DMS79 treated with DMSO at 0.1 percent for 48 hours (cell line): ENCODE measurements at regions not wholly inside any gene's neighbourhood (a gene's known extent, or its start where the extent isn't known, plus 50 kb on each side); places are given as distances from the start of the nearest gene placed in this dataset.

Source experiments
- DNase-seq: peaks from one replicate; lab custom pipeline; 2025; lab: John Stamatoyannopoulos, UW

DNA sequence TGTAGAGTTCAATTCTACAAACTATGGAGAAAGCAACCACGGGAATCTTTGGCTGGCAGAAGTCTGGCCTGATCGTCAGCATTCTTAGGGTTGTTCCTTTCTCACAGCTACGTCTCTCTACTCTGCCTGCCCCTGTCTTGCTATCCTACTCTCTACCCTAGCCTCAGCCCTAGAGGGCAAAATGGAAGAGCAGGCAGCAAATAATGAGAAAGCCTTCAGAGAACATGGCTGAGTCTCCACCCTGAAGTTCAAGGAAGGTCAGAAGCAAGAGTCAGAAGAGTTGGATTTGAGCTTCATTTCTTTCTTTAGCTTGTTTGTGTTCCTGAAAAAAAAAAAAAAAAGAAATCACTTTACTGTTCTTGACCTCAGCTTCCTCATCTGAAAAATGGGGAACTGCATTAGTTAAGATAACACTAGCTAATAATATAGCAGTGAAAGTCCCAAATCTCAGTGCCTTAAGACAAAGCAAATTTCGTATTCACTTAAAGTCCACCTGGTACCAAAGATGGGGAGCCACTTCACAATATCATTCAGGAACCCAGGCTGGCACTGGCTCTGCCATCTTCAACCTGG is 50.2 kb upstream of the CCND2 start:
- no peak for DNase-seq

DNA sequence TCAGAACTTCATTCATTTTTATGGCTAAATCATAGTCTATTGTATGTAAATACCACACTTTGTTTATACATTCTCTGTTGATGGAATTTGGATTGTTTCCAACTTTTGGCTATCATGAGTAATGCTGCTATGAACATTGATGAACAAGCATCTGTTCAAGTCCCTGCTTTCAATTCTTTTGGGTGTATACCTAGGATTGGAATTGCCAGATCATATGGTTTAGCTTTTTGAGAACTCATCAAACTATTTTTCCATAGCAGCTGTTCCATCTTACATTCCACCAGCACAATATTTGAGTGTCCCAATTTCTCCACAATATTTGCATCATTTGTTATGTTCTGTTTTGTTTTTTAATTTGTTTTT is 52.3 kb upstream of the CCND2 start:
- no peak for DNase-seq

DNA sequence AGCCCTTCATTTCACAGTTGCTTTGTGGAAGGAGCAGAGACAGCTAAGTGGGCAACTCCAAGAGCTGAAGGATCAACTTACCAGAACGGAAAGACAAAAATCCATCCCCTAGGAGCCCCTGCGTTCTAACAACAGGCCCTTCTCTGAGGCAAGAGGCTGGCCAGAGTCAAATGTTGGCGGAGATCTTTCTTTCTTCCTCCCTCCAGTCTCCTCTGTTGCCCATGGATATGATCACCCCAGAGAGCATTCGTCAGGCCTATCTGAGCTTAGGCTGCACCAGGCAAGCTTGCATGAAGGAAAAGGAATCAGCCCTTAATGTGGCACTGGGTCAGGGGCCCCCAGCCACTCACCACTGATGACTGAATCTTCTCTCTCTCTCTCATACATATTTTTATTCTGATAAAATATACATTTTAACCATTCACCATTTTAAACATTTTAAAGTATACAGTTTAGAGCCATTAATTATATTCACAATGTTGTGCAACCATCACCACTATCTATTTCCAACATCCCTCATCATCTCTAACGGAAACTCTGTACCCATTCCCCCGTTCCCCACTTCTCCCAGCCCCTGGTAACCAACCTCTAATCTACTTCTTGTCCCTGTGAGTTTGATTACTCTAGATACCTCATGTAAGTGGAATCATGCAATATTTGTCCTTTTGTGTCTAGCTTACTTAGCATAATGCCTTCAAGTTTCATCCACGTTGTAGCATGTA is 52.9 kb upstream of the CCND2 start:
- DNase-seq = no peak

DNA sequence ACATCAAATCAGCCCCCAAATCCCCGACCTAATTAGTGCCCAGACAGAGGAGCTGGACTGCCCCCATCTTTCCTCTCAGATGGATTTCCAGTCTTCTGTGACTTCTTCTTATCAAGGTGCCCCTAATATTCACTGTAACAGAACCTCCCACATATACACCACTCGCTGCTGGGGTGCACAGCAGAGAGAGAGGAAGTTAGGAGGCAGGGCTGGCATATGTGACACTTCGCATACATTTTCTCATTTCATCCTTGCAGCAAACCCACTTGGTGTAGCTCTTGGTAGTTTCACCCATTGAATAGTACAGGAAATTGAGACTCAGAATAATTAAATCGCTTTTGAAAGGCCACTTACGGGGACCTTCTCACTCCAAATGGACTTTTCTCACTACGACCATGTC is 56.5 kb upstream of the CCND2 start:
- no peak for DNase-seq

DNA sequence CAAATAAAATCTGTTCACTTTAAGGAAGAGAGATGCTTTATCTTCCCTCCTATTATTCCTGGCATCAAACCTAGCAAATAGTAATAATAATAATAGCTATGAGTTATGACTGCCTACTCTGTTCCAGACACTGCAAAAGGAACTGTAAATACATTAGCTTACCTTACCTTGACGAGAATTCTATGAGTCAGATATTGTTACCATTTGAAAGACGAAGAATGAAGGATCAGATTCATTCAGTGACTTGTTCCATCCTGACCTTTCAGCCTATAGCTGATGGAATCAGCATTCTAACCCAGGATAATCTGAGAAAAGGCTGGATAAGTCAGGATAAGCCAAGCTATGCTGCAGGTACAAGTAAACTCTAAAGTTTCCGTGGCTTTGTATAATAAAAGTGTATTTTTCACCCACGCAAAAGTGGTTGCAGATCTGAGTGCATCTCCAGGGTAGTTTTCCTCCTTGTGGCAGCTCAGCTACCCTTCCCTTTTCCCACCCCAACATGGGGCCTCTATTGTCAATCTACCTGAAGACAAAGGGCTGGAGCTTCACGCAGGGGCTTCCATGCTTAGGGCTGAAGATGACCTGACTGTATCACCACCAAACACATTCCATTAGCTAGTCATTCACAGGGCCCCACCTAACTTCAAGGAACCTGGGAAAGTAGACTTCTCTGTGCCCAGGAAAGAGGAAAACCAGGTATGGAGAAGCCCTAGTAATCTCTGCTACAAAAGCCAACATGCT is 57.2 kb upstream of the CCND2 start:
- no peak for DNase-seq

DNA sequence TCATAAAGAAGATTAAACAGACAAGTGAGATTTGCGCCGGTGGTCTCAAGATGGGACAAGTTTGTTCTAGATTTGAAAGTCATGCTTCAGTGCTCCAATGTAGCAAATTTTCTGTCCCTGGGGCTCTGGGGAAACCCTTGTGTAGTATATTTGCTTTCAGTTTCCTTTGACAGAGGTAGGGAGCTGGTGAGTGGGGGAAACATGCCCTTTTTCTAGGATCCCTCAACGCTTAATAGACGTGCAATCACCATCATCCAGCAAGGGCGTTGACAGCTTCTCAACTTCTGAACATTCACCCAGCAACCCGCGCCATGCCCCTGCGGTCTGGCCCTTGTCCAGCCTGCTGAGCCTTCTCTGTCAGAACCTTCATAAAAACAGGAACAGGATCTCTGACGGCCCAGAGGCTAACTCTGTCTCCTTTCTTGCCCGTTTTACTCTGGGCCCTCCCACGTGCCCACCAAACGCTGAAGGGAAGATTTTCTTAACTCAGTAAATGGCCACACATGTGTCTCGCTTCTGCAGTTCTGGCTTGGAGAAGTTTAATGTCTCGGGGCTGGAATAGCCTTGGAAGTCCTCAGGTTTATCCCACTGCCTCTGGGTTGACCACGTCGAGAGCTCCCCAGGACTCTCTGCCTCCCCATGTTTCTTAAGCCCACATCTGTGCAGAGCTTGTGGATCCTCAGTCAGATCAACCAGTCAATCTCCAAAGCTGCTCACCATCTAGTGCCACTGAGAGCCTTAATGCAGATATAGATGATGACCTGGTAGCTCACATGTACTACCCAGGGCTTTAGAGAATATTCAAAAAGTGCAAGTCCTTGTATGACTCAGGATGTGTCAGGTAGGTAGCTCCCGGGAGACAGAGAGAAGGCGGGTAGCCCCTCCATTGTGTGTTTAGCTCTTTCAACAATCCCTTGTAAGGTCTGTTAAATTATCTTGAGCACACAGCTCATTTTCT is 58.1 kb upstream of the CCND2 start:
- DNase-seq = no peak

DNA sequence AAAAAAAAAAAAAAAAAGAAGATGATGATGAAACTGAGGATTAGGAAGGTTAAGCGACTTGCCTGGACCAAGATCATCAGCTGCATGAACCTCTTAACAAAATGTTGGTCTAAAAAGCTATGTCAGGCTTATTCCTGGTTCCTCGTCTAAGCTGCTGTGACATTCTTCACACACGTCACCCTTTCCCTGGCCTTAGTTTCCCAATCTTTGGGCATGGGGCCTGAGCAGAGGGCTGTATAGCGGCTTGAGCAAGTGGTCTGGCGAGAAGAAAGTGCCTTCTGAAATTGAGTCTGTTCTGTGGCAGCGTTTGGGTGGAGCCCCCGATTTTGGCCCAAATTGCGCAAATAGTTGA is 58.7 kb upstream of the CCND2 start:
- no peak for DNase-seq

DNA sequence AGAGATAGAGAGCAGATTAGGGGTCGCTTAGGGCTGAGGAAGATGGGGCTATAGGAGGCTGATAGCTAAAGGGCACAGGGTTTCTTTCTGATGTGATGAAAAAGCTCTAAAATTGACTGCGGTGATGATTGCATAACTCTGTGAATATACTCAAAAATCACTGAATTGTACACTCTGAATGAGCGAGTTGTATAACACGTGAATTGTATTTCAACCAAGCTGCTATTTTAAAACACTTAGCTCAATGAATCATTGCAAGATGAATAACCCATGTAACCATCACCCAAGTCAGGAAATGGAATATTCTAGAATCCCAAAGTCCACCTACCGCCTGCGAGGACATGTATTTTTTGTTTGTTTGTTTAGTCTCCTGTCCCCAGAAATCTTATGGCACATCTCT is 60.1 kb upstream of the CCND2 start:
- no peak for DNase-seq

DNA sequence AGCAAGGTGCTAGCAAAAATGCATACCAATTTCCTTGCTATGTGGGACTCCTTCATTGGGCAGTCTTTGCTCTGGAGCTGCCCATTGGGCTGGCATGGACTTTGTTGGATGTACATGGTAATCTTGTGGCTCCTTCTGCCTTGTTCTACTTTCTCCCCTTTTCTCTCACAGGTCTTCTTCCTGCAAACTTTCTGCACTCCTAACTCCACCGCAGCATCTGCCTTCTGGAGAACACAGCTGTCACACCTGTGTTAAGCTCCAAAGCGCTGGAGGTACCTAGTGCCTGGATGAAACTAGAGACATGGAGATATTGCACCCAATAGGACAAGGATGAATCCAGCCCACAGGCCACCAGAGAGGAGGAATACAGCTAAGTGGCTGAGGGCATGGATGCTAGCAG is 60.7 kb upstream of the CCND2 start:
- no peak for DNase-seq

DNA sequence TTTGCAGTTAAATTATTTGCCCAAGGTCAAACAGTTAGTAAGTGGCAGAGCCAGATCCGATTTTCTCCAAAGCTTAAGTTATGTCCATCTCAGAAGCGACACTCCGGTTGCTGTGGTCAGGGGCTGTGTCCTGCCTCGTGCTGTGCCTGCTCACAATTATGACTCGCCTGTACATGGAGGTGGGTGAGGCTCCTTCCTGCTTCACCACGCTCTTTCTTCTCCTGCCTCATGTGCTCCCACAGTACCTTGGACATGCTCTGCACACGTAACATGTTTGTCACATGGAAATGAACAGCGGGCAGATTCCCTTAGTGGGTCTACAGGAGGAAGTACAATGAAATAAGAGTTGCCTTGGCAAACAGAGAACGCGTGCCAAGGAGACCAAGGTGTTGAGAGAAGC is 62.2 kb upstream of the CCND2 start:
- no peak for DNase-seq

DNA sequence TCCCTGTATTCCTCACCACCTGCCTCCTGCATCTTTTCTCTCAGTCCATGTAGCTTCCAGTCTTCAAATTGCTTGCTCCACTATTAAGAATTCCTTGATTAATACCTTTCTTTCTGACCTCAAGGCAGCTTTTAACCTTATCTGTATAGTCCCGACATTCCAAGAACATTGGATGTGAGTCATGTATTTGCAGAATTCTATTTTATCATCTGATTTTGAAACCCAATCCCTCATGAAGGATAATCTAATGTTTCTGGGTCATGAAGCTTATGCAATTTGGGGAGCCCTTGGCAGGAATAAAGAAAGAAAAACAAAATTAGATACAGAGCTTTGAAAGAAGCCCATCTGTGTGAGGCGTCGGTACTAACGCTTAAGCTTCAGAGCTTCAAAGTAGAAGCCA is 63.4 kb upstream of the CCND2 start:
- no peak for DNase-seq

DNA sequence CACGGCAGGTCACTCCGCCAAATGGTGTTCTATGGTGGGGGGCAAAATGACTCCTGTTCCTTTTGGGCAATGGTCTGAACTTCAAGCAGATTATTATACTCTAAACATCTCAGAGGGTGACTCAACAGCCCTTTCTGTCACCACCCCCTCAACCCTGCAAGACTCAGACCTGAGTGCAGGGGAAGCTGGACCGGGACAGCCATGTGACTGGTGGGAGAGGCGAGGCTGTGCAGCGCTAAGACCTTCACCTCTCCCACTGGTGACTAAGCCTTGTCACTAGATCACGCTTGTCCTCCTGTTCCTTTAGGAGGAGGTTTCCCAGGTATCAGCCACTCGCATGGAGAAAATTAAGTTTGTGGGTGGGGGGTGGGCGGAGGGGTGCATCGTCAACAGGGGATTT is 67.1 kb upstream of the CCND2 start:
- no peak for DNase-seq

DNA sequence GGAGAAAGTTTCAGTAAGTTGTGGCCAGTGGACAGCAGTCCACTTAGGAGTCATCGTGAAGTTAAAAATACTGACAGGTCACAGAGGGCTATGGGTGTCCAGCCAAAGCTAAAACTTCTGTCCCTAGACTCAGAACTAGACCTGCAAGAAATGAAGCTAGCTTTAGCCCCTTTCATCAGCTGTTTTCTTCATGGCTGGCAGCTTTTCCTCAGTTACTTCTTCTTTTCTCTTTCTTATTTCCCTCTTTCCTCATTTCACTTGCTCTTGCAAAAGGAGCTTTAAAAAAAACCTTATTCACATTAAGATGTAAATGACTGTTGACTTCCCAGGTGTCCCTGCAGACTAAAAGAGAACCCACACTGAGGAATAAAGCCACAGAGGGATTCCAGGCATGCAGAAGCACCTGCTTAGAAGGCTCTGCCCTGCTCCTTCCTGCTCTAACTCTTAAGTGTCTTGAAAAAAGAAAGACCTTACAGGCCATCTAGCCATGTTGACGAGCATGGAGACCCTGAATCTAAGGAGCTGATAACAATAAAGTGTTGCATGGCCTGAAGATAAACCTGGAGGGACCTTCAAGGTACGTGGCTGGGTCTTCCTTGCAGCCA is 69.7 kb upstream of the CCND2 start:
- DNase-seq = no peak

DNA sequence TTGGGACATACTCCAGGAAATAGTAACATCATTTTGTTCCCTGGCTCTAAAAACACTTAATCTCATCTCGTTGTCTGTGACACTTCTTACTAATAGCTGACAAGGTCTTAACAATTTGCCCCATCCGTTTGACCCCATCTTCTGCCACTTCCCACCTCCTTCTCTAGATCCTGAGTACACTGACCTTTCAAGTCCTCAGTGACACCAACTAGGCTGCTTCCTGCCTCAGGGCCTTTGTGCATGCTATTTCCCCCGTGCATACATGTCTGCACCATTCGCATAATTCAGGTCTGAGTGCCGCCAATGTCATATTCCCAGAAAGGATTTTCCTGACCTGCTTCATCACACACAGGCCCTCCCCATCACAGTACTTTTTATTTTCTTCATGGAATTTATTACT is 70.6 kb upstream of the CCND2 start:
- no peak for DNase-seq

DNA sequence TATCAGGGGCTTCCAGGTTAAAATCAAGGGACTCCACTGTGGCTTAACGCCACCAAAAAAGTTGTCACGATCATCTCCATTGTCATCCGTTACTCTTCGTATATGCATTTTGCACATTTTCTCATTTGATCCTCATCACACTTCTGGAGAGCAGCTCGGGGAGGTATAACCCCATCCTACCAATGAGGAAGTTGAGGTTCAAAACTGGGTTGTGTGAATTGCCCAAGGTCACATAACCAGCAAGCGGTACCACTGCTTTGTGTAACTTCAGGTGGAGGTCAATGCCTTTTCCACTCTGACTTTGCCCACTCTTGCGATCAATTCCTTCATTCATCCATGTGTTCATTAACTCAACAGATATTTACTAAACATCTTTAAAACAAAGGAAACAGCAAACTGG is 71.1 kb upstream of the CCND2 start:
- DNase-seq = no peak

DNA sequence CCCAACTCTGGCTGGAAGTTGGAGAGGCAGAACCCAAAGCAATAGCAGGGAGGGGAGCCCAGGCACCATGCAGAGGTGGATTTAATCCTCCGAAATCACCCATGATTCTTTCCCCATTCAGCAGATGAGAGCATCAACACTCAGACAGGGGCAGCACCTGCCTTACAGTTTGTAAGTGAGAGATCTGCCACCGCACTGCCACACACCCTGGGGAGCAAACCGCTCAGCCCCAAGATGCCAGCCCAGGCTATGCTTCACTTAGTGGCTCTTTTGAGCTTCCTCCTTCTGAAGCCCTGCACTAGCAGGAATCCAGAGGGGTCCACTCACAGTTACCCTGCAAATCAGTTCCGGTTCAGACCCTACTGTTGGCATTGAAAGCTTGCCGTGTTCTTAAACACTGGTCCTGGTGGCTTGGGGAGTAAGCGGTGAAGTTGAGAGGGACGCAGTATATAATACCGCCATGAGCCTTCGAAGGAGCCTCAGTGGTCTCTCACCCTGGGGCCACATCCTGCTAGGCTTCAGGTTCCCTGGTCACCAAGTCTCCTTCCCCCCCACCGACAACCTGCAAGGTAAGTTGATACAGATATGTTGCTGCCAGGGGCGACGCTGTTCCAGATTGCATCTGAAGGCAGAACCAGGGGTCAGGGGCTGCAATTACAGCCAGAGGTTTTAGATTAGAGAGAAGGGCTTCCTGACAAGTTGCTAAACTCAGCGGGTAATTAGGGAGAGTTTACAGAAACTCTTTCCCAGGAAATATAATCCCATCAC is 72.0 kb upstream of the CCND2 start:
- no peak for DNase-seq

DNA sequence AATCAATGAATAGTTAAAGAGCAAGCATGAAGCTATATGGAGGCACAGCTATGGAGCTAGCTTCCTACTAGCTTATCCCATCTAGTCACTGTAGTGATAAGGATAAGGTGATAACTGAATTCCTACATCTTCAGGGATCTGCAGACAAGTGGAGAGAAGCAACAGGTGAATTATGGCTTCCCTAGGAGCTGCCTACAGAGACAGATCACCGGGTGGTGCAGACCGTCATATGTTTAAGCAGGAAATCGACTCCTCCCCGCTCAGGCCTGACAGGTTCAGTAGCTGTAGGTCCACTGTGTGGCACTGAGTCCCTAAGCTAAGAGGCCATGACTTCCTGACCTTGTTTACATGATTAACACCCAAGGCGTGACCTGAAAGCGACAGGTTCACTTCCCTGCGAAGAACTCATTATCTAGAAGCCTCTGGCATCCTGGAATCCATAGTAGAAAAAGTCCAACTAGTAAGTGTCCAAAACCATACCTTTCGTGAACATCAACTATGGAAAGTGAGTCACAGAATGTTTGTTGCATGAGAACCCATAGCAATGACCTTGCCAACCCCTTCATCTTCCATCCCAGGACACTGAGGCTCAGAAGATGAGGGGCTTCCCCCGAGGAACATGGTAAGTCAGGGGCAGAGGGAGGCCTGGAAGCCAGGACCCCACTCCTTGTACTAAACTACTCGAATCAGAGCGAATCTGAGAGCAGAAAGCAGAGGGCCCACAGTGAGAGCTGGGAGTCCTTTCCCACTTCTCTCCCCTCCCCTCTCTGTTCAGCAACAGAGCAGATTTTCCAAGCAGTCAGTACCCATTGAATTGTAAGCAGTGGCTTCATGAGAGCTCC is 75.4 kb upstream of the CCND2 start:
- no peak for DNase-seq

DNA sequence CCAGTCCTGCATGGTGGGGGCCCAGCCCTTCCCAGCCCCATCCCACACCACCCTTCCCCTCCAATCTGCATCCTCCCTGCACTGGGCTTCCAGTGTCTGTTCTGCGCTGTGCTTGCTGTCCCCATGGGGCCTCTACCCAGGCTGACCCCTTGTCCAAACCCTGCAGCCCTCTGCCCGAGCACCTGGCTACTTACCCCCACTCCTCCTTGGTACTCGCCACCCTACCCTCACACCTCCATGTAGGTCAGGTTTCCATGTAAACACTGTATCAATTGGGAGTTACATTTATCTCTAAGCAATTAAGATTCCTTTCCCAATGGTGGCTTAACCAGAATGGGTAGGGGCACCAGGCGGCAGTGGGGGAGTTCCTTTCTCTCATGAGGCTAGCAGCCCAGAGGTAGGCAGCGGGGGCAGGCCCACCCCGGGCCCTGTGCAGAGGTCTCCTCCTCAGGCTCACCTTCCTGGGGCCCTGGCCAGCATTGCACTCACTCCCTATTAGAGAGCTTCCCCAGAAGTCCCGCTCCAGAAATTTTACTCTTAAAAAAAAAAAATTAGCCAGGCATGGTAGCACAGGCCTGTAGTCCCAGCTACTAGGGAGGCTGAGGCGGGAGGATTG is 76.6 kb upstream of the CCND2 start:
- no peak for DNase-seq

DNA sequence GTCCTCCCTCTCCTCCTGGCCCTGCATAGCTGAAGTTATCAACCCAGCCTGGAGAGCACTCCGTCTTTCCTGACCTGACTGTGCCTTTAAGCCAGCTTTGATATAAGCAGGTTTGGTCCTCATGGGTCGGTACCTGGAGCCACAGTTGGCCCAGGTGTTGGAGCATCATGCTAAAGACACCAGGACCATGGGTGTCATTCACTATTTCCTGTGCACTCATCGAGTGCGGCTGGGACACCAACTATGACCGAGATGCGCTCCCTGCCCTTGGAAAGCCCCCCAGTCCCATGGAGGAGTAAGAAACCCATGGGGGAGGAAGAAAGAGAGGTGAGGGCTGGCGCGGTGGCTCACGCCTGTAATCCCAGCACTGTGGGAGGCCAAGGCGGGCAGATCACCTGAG is 78.9 kb upstream of the CCND2 start:
- no peak for DNase-seq

DNA sequence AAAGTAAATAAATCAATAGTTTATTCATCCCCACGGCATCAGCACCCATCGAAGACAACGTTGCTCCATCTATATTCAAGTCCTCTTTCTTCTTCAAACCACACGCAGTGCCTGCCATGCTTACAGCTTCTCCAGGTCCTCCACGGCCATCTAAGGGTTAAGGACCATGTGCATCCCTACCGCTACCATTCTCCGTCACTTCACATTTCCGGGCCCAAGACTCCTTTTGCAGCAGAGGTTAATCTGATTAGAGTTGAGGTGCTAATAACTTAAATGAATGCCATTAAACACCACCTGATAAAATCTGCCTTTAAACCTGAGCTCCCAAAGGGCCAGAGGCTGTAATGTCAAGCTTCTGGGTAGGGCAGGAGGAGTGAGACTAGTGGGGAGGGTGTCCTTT is 79.7 kb upstream of the CCND2 start:
- DNase-seq = no peak
